ENCODE measurements at regions not wholly inside any gene's neighbourhood (a gene's known extent, or its start where the extent isn't known, plus 50 kb on each side); places are given as distances from the start of the nearest gene placed in this dataset.
"Not testable (repeated sequence)": the region's sequence is repeated elsewhere in the genome, so short reads cannot be mapped to it uniquely, and the experiment has no call there.

GRCh38 chr6:101157638-101158037, 235.9 kb upstream of the GRIK2 start:
- CTCF ChIA-PET: not testable (repeated sequence)

DNA sequence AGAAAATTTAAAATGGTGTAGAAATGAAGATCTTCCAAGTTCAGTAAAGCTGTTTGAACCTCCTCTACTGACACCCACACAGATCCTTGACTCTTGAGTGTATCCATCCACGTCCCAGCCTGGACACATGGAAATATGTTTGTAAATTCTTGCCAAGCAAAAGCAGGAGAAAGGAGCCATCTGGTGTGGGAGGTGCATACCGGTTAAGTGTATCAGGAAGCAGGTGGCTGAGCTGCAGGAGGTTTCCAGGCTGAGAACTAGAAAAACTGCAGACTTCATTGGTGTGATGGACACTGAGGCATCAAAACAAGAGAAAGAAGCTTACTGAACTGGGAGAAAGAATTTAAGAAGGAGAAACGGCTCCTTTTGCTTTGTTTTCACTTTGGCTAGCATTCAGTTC, 229.9 kb upstream of the GRIK2 start:
- H3K27ac Mint-ChIP-seq: no peak overlapping the region
- DNase-seq (ENCODE audit: low spot score): no peak
- CTCF ChIA-PET: no interaction called here

More at GRCh38 chr6:101157638-101158037, 235.9 kb upstream of the GRIK2 start:
- H3K4me3 Mint-ChIP-seq; H3K27me3 Mint-ChIP-seq (ENCODE audit: low read depth); H3K9me3 Mint-ChIP-seq; POLR2A ChIA-PET; ATAC-seq; DNase-seq (ENCODE audit: low spot score); H3K36me3 Mint-ChIP-seq; H3K4me1 Mint-ChIP-seq; H3K27ac Mint-ChIP-seq: not testable (repeated sequence)

DNA sequence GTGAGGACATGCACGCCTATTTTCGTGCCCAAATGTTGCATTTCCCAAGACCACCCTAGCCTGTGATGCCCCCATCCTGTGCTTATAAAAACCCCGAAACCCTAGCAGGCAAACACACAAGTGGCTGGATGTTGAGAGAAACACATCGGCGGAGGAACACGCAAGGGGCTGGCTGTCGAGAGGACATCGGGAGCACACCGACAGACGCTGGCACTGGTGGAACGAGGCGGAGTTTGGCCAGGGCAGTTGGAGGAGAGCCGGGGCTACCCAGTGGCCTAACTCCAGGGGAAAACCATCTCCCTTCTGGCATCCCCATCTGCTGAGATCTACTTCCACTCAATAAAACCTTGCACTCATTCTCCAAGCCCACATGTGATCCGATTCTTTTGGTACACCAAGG, 225.9 kb upstream of the GRIK2 start:
- ATAC-seq (no peak), DNase-seq (ENCODE audit: low spot score) (no peak)
- Mint-ChIP-seq H3K4me3 (no peak overlapping the region), H3K27ac (no peak overlapping the region), H3K9me3 (peaks cover 33% of the 10 kb centered on the region), H3K27me3 (ENCODE audit: low read depth) (no peaks in the 10 kb centered on the region), H3K36me3 (peaks cover 23% of the 10 kb centered on the region), H3K4me1 (peaks cover 8% of the 10 kb centered on the region)
- ChIA-PET POLR2A (no interaction called here), CTCF (no interaction called here)
- TF ChIP-seq, protein P1, sequence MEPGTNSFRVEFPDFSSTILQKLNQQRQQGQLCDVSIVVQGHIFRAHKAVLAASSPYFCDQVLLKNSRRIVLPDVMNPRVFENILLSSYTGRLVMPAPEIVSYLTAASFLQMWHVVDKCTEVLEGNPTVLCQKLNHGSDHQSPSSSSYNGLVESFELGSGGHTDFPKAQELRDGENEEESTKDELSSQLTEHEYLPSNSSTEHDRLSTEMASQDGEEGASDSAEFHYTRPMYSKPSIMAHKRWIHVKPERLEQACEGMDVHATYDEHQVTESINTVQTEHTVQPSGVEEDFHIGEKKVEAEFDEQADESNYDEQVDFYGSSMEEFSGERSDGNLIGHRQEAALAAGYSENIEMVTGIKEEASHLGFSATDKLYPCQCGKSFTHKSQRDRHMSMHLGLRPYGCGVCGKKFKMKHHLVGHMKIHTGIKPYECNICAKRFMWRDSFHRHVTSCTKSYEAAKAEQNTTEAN (CRISPR knock-in tag; IDR thresholded peaks at IDR 0.05): no peak
- TF ChIP-seq NFE2L1 (CRISPR knock-in tag; IDR thresholded peaks at IDR 0.05) (no peak), ZBTB21 (CRISPR knock-in tag; IDR thresholded peaks at IDR 0.05; ENCODE audit: borderline replicate concordance) (no peak), SP1 (CRISPR knock-in tag; conservative IDR thresholded peaks at IDR 0.05) (no peak), TCF7 (CRISPR knock-in tag; IDR thresholded peaks at IDR 0.05; ENCODE audit: low read depth) (no peak), OVOL2 (CRISPR knock-in tag; IDR thresholded peaks at IDR 0.05; ENCODE audit: borderline replicate concordance) (no peak), ZNF423 (CRISPR knock-in tag; IDR thresholded peaks at IDR 0.05) (no peak), ZNF219 (CRISPR knock-in tag; IDR thresholded peaks at IDR 0.05; ENCODE audit: borderline replicate concordance) (no peak)

More for the DNA sequence above, 229.9 kb upstream of the GRIK2 start:
- POLR2A ChIA-PET: no interaction called here
- Mint-ChIP-seq H3K9me3 (peaks cover 6% of the 10 kb centered on the region; the same call in 1 of the 2 replicates), H3K4me1 (peaks cover 8% of the 10 kb centered on the region), H3K27me3 (ENCODE audit: low read depth) (no peaks in the 10 kb centered on the region), H3K4me3 (no peak overlapping the region), H3K36me3 (no peaks in the 10 kb centered on the region)
- no peak; the same call in 1 of the 2 replicates for ATAC-seq
- TF ChIP-seq, protein P2, sequence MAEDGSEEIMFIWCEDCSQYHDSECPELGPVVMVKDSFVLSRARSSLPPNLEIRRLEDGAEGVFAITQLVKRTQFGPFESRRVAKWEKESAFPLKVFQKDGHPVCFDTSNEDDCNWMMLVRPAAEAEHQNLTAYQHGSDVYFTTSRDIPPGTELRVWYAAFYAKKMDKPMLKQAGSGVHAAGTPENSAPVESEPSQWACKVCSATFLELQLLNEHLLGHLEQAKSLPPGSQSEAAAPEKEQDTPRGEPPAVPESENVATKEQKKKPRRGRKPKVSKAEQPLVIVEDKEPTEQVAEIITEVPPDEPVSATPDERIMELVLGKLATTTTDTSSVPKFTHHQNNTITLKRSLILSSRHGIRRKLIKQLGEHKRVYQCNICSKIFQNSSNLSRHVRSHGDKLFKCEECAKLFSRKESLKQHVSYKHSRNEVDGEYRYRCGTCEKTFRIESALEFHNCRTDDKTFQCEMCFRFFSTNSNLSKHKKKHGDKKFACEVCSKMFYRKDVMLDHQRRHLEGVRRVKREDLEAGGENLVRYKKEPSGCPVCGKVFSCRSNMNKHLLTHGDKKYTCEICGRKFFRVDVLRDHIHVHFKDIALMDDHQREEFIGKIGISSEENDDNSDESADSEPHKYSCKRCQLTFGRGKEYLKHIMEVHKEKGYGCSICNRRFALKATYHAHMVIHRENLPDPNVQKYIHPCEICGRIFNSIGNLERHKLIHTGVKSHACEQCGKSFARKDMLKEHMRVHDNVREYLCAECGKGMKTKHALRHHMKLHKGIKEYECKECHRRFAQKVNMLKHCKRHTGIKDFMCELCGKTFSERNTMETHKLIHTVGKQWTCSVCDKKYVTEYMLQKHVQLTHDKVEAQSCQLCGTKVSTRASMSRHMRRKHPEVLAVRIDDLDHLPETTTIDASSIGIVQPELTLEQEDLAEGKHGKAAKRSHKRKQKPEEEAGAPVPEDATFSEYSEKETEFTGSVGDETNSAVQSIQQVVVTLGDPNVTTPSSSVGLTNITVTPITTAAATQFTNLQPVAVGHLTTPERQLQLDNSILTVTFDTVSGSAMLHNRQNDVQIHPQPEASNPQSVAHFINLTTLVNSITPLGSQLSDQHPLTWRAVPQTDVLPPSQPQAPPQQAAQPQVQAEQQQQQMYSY (CRISPR knock-in tag; IDR thresholded peaks at IDR 0.05): no peak
- TF ChIP-seq, protein P1 (CRISPR knock-in tag; IDR thresholded peaks at IDR 0.05): no peak
- TF ChIP-seq IRF2 (CRISPR knock-in tag; IDR thresholded peaks at IDR 0.05; ENCODE audit: borderline replicate concordance, low read depth): no peak
- no peak for TF ChIP-seq JAZF1 (CRISPR knock-in tag; IDR thresholded peaks at IDR 0.05)
- no peak for TF ChIP-seq FOXP1 (CRISPR knock-in tag; IDR thresholded peaks at IDR 0.05; ENCODE audit: borderline replicate concordance)
- TF ChIP-seq TEAD1 (CRISPR knock-in tag; IDR thresholded peaks at IDR 0.05): no peak
- TF ChIP-seq ZMAT4 (CRISPR knock-in tag; IDR thresholded peaks at IDR 0.05): no peak
- no peak for TF ChIP-seq TCF7 (CRISPR knock-in tag; IDR thresholded peaks at IDR 0.05; ENCODE audit: low read depth)
- TF ChIP-seq, protein P3, sequence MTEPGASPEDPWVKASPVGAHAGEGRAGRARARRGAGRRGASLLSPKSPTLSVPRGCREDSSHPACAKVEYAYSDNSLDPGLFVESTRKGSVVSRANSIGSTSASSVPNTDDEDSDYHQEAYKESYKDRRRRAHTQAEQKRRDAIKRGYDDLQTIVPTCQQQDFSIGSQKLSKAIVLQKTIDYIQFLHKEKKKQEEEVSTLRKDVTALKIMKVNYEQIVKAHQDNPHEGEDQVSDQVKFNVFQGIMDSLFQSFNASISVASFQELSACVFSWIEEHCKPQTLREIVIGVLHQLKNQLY (CRISPR knock-in tag; IDR thresholded peaks at IDR 0.05): no peak
- TF ChIP-seq HMGXB4 (CRISPR knock-in tag; IDR thresholded peaks at IDR 0.05): no peak
- TF ChIP-seq ZNF416 (CRISPR knock-in tag; IDR thresholded peaks at IDR 0.05): no peak
- TF ChIP-seq FOXK1 (CRISPR knock-in tag; IDR thresholded peaks at IDR 0.05): no peak

Data from WTC11 (cell line).